B cell (primary cell): ENCODE measurements at regions not wholly inside any gene's neighbourhood (a gene's known extent, or its start where the extent isn't known, plus 50 kb on each side); places are given as distances from the start of the nearest gene placed in this dataset.
"Not testable (repeated sequence)": the region's sequence is repeated elsewhere in the genome, so short reads cannot be mapped to it uniquely, and the experiment has no call there.

Experiments used
- ATAC-seq: fragments of 200-7000 bp; cut with Tn5 transposase; one replicate; pipeline ENCODE4 v1.10.0; 2021; ENCODE audit warnings: low read depth, mild to moderate bottlenecking, moderate number of reproducible peaks, moderate library complexity
- CTCF ChIA-PET: fragments of 350-600 bp; sonication (Branson Sonifier 250); formaldehyde crosslinking; loops from one replicate; lab custom pipeline; 2021; ENCODE audit warnings: antibody characterized with exemption, inconsistent platforms; lab: Charles Lee
- POLR2A ChIA-PET: fragments of 350-600 bp; sonication (Branson Sonifier 250); formaldehyde crosslinking; loops from one replicate; lab custom pipeline; 2021; ENCODE audit warnings: antibody characterized with exemption; lab: Charles Lee
- DNase-seq: peaks from one replicate; pipeline ENCODE4 v3.0.0; 2013
- H2AFZ ChIP-seq: 2 replicates; pipeline ENCODE4 v1.6.1; 2012; ENCODE audit warnings: mild to moderate bottlenecking, low read depth, low read length; ENCODE audit not compliant: insufficient read depth, poor library complexity, severe bottlenecking
- H3K27ac ChIP-seq, 2 donors: 1 replicate in 1 of 2; 2 replicates in 1 of 2; pipeline ENCODE4 v1.5.1; 2012 to 2013; ENCODE audit warnings: low read length in 2 of 2, mild to moderate bottlenecking in 2 of 2, moderate library complexity in 1 of 2
- H3K27me3 ChIP-seq, 4 experiments: fragments of 200-600 bp in 1 of 4; sonication (generic) in 1 of 4; replicated peaks in 1 of 4; 1 replicate in 2 of 4; 2 replicates in 2 of 4; pipeline versions ENCODE4 v1.6.1 to v1.7.0; 2013 to 2016; ENCODE audit warnings: low read length in 3 of 4, mild to moderate bottlenecking in 2 of 4, mixed read lengths in 1 of 4, moderate library complexity in 1 of 4; ENCODE audit not compliant: insufficient read depth in 4 of 4, control insufficient read depth in 3 of 4; ENCODE audit errors: control extremely low read depth in 1 of 4
- H3K36me3 ChIP-seq, 2 experiments: replicated peaks in 1 of 2; 1 replicate in 1 of 2; 2 replicates in 1 of 2; pipeline versions ENCODE4 v1.6.1 to v1.7.1; 2013; ENCODE audit warnings: low read length in 1 of 2; ENCODE audit not compliant: insufficient read depth in 2 of 2, control insufficient read depth in 1 of 2; ENCODE audit errors: control extremely low read depth in 1 of 2, extremely low read depth in 1 of 2
- H3K4me1 ChIP-seq, 2 donors: fragments of 200-600 bp in 1 of 2; sonication (generic) in 1 of 2; 1 replicate in 1 of 2; 2 replicates in 1 of 2; pipeline versions ENCODE4 v1.5.1 to v1.6.1; 2013 to 2017; ENCODE audit warnings: low read length in 2 of 2; ENCODE audit not compliant: control insufficient read depth in 2 of 2, insufficient read depth in 2 of 2
- H3K4me2 ChIP-seq: replicated peaks from 2 replicates; pipeline ENCODE3; 2012; ENCODE audit warnings: mild to moderate bottlenecking, low read depth, low read length; ENCODE audit not compliant: poor library complexity, severe bottlenecking
- H3K4me3 ChIP-seq, 5 experiments: fragments of 200-600 bp in 1 of 5; sonication (generic) in 1 of 5; 1 replicate in 3 of 5; 2 replicates in 2 of 5; pipeline versions ENCODE4 v1.5.1 to v1.7.0; 2011 to 2016; ENCODE audit warnings: low read length in 4 of 5, mild to moderate bottlenecking in 4 of 5, low read depth in 2 of 5, control low read depth in 1 of 5, moderate library complexity in 1 of 5; ENCODE audit not compliant: insufficient read depth in 1 of 5; ENCODE audit errors: control extremely low read depth in 1 of 5, extremely low read depth in 1 of 5
- H3K79me2 ChIP-seq: fragments of 200-600 bp; sonication (generic); one replicate; pipeline ENCODE4 v1.6.0; 2016; ENCODE audit warnings: low read length; ENCODE audit not compliant: control insufficient read depth, insufficient read depth
- H3K9ac ChIP-seq: fragments of 200-600 bp; sonication (generic); 2 replicates; pipeline ENCODE4 v1.6.1; 2017; ENCODE audit warnings: mild to moderate bottlenecking, low read length, moderate library complexity
- H3K9me3 ChIP-seq, 3 donors: one replicate each; pipeline versions ENCODE4 v1.6.1 to v1.7.1; 2013; ENCODE audit warnings: low read length in 2 of 3; ENCODE audit not compliant: control insufficient read depth in 2 of 3, insufficient read depth in 1 of 3; ENCODE audit errors: control extremely low read depth in 1 of 3
- H4K20me1 ChIP-seq: 2 replicates; pipeline ENCODE4 v1.6.0; 2012; ENCODE audit warnings: mild to moderate bottlenecking, low read length; ENCODE audit not compliant: insufficient read depth, control insufficient read depth, poor library complexity, severe bottlenecking
- H3K27ac Mint-ChIP-seq: one replicate; pipeline ENCODE4 v1.8.0; 2021; ENCODE audit warnings: mixed read lengths
- H3K27me3 Mint-ChIP-seq: one replicate; pipeline ENCODE4 v1.8.0; 2021; ENCODE audit warnings: mixed read lengths
- H3K4me1 Mint-ChIP-seq: one replicate; pipeline ENCODE4 v1.8.0; 2021; ENCODE audit warnings: mixed read lengths
- H3K4me3 Mint-ChIP-seq: one replicate; pipeline ENCODE4 v1.8.0; 2021; ENCODE audit warnings: mixed read lengths
- H3K9me3 Mint-ChIP-seq: one replicate; pipeline ENCODE4 v1.8.0; 2022; ENCODE audit warnings: mixed read lengths; ENCODE audit not compliant: insufficient read depth
- CTCF ChIP-seq: fragments of 200-600 bp; IDR thresholded peaks from one replicate; pipeline ENCODE4 v1.8.0; 2022; ENCODE audit warnings: antibody characterized with exemption, mild to moderate bottlenecking
- WGBS: methylation state at CpG from one replicate; pipeline ENCODE4 v1.1.5; 2013; ENCODE audit warnings: missing lambda C conversion rate; ENCODE audit not compliant: insufficient coverage; 5-methylcytosine and 5-hydroxymethylcytosine counted together
- intact Hi-C: fragments of 100-400 bp; cut with micrococcal nuclease; formaldehyde crosslinking; loops from one replicate; pipeline ENCODE4 v1.10.0; 2022

GRCh38 chr4:3893590-3893989 is 127.4 kb downstream of the ADRA2C start:
- H4K20me1 ChIP-seq, H3K27ac Mint-ChIP-seq, H3K27me3 Mint-ChIP-seq, H3K9me3 Mint-ChIP-seq, H3K4me3 Mint-ChIP-seq, H3K27ac ChIP-seq, H3K4me1 ChIP-seq, H3K9ac ChIP-seq, H3K4me2 ChIP-seq, H3K4me1 Mint-ChIP-seq, H2AFZ ChIP-seq, H3K36me3 ChIP-seq, H3K4me3 ChIP-seq, intact Hi-C loops, H3K79me2 ChIP-seq, POLR2A ChIA-PET, H3K27me3 ChIP-seq, ATAC-seq, H3K9me3 ChIP-seq: not testable (repeated sequence)
- TF ChIP-seq CTCF = peak; percentile 25
- CTCF ChIA-PET = interaction anchor here (1.7 kb wide), 1 partner anchor 13 kb away, joined by 4 read pairs; no protein-coding TSS in a partner anchor
- peak; percentile 45 for DNase-seq
- 0% methylated on average over 3 of the region's 8 CpGs for WGBS

GRCh38 chr4:3894086-3894959 is 128.1 kb downstream of the ADRA2C start:
- H3K9ac ChIP-seq, intact Hi-C loops, H3K9me3 Mint-ChIP-seq, H3K4me3 Mint-ChIP-seq, H2AFZ ChIP-seq, H3K4me1 Mint-ChIP-seq, H4K20me1 ChIP-seq, H3K9me3 ChIP-seq, H3K27me3 ChIP-seq, H3K4me3 ChIP-seq, H3K4me1 ChIP-seq, H3K36me3 ChIP-seq, H3K79me2 ChIP-seq, H3K27ac ChIP-seq, H3K4me2 ChIP-seq, DNase-seq, H3K27ac Mint-ChIP-seq, POLR2A ChIA-PET, H3K27me3 Mint-ChIP-seq, ATAC-seq: not testable (repeated sequence)
- CTCF ChIA-PET = interaction anchor here (1.7 kb wide), 1 partner anchor 14 kb away, joined by 4 read pairs; no protein-coding TSS in a partner anchor
- 98% methylated on average over 17 of the region's 20 CpGs for WGBS
